NCI-H748 (cell line): ENCODE measurements at regions not wholly inside any gene's neighbourhood (a gene's known extent, or its start where the extent isn't known, plus 50 kb on each side); places are given as distances from the start of the nearest gene placed in this dataset.
"Not testable (repeated sequence)": the region's sequence is repeated elsewhere in the genome, so short reads cannot be mapped to it uniquely, and the experiment has no call there.

Experiments
- DNase-seq: peaks from one replicate; lab custom pipeline; 2025; ENCODE audit not compliant: unreplicated experiment; lab: John Stamatoyannopoulos, UW

DNA sequence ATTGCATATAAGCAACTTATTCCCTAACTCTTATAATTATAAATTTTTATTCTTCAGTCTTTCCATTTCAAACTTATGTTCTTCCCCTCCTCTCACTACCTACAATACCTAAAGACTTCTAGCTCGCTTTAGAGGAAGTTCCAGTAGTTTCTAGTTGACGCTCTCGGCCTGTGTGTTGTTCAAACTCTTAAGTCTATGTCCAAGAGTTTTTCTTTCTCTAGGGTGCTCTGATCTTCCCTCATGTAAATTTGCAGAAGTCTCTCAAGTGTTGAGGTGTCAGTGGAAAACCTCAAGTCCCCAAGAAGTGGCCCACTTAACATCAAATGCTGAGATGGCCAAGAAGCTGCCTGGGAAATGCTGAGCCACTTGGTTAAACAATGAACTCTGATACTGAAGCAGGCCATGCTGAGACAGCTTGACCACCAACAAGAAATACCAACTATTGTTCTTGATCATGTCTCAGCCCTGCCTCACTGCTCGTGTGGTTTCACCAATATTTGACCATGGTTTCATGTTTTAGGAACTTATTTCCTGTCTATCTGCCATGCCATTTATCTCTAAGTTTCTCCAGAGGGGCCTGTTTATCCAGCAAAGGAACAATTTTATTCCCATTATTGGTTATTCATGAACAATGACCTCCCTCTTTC, 100.9 kb upstream of the TCF21 start:
- DNase-seq = no peak

DNA sequence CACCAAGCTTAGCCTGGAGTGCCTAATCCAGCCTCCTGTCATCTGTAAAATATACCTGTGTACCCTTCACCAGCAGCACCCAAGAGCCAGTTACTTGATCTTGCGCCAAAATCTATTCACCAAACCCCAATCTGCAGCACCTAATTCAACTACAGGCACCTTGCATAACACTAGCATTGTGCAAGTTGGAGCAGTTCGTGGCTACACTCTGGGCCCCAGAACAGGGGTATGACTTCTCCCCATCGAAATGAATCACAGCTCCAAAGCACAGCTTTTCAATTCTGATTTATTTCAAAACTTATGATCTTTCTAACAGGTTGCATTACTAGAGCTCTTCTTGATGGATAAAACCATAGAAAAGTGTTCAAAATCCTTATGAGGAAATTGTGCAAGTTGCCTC, 100.4 kb upstream of the TCF21 start:
- no peak for DNase-seq

DNA sequence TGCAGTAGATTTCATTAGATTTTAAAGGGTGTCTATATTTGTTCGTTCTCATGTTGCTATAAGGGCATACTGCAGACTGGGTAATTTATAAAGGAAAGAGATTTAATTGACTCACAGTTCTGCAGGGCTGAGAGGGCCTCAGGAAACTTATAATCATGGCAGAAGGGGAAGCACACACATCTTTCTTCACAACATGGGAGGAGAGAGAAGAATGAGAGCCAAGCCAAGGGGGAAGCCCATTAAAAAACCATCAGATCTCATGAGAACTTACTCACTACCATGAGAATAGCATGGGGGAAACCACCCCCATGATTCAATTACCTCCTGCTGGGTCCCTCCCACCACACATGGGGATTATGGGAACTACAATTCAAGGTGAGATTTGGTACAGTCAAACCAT, 99.5 kb upstream of the TCF21 start:
- not testable (repeated sequence) for DNase-seq

DNA sequence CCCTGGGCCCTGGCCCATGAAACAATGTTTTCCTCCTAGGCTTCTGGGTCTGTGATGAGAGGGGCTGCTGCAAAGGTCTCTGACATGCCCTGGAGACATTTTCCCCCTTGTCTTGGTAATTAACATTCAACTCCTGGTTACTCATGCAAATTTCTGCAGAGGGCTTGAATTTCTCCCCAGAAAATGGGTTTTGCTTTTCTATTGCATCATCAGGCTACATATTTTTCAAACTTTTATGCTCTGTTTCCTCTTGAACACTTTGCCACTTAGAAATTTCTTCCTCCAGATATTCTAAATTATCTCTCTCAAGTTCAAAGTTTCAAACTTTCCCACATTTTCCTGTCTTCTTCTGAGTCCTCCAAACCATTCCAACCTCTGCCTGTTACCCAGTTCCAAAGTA, 98.2 kb upstream of the TCF21 start:
- DNase-seq = not testable (repeated sequence)

DNA sequence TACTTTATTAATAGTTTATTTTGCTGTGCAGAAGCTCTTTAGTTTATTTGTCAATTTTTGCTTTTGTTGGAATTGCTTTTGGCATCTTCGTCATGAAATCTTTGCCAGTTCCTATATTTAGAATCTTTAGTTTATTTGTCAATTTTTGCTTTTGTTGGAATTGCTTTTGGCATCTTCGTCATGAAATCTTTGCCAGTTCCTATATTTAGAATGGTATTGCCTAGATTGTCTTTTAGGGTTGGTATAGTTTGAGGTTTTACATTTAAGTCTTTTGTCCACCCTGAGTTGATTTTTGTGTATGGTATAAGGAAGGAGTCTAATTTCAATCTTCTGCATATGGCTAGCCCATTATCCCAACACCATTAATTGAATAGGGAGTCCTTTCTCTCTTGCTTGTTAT, 93.9 kb upstream of the TCF21 start:
- DNase-seq = not testable (repeated sequence)

DNA sequence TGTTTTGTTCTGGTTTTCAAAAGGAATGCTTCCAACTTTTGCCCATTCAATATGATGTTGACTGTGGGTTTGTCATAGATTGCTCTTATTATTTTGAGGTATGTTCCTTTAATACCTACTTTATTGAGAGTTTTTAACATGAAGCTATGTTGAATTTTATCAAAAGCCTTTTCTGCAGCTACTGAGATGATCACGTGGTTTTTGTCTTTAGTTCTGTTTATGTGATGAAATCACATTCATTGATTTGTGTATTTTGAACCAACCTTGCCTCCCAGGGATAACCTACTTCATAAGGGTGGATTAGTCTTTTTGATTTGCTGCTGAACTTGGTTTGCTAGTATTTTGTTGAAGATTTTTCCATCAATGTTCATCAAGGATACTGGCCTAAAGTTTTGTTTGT, 92.7 kb upstream of the TCF21 start:
- no peak for DNase-seq

DNA sequence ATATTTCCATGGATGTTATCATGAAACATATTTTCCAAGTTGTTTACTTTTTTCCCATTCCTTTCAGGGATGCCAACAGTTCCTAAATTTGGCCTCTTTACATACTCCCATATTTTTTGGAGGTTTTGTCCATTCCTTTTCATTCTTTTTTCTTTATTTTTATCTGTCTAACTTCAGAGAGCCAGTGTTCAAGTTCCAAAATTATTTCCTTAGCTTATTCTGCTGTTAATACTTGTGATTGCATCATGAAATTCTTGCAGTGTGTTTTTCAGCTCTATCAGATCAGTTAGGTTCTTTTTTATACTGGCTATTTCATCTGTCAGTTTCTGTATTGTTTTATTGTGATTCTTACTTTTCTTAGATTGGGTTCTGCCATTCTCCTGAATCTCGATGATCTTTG, 89.9 kb upstream of the TCF21 start:
- no peak for DNase-seq

DNA sequence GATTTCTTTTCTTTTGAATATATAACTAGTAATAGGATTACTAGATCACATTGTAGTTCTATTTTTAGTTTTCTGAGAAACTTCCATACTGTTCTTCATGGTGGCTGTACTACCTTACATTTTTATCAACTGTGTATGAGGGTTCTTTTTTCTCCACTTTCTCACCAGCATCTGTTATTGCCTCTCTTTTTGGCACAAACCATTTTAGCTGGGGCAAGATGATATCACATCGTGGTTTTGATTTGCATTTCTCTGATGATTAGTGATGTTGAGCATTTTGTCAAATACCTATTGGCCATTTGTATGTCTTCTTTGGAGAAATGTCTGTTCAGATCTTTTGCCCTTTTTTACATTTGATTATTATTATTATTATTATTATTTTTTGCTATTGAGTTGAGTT, 86.1 kb upstream of the TCF21 start:
- no peak for DNase-seq

DNA sequence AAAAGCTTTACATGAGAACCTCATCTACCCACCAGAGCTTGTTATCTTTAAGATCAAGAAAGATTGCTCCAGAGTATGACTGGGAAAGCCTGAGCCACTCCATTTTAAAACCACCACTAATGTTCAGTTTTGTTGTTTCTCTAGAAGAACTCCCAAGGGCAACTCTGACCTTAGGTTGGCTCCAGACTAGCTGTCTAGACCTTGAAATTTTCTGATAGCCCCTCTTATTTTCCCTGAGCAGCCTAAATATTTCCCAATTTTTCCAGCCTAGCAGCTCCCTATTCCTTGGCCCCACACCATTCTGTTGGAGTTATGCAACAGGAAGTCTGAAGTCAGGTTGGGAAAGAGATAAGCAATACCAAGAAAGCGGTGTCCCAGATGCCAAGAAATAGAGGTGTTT, 84.6 kb upstream of the TCF21 start:
- DNase-seq = no peak

DNA sequence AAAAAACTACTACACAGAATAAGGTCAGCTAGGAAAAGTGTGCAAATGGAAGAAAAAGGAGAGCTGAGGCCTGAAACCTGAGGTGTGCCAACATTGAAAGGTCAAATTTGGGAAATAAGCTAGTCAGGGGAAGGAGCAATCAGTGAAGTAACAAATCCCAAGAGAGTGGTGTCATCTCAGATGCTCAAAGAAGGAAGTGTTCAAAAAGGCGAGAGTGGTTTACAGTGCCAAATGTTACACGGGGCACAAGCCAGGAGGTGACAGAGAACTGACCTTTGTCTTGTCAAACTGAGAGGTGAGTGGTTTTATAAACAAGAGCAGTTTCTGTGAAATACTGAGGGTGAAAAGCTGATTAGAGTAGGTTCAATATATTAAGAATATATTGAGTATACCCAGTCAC, 83.0 kb upstream of the TCF21 start:
- DNase-seq = no peak

DNA sequence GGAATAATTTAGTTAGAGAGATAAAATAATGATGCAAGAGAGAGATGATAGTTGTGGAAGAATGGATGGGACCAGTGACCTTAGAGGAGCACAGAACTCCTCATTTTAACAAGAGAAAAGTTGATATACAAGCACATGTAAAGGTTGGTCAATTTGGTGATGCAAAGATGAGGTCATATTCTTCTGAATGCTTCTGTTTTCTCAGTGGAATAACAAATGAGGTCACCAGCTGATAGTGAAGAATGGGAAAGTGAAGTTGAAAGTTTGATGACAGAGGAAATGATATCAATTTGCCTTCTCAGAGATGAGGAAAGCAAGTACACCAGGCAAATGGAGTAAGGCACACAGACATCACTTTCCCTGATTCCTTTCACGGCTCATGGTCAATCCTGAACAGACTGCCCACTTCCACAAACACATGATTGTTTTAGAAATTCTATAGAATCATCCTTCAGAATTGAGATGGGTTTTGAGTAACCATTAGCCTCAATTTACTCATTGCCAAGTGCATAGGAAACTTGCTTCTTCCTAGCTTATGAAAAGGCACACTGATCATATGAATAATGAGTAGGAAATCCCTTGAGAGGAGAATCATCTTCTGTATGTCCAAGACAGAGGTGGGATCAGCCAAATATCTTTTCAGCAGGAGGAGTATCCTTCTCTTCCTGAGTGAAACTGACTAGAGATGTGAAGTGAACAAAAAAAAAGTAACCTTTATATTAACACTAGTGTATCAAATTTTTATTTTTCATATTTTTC, 82.4 kb upstream of the TCF21 start:
- no peak for DNase-seq

DNA sequence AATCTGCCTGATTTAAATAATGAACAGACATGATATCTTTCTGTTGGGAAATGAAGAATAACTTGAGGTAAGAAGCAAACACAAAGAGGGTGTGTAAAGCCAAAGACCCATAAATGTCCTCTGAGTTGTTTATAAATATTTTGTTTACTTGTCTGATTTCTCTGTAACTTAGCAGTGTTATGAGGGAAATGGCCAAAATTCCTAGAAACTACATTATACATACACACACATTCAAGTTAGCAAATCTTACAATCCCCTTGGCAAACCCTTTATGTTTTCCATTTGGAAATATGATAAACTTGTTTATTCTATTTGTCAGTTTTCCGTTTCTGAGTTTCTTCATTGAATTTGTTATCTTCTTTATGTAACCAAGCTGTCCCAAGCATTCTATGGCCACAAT, 81.4 kb upstream of the TCF21 start:
- DNase-seq = no peak

DNA sequence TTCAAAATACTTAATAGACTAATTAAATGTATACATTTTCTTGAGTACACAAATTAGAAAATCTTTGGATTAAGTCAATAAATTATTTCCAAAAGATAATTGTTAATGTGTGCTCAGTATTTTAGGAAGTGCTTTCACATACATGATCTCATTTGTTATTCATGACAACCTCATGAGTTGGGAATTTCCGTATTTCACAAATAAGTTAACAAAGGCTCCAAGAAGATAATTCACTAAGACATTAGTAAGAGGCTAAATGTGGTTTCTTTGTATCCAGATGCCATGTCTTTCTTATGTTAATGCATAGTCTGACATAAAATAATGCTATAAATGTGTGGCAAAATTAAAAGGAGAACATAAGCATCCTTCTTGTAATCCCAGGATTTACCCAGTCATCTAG, 79.5 kb upstream of the TCF21 start:
- DNase-seq = no peak

DNA sequence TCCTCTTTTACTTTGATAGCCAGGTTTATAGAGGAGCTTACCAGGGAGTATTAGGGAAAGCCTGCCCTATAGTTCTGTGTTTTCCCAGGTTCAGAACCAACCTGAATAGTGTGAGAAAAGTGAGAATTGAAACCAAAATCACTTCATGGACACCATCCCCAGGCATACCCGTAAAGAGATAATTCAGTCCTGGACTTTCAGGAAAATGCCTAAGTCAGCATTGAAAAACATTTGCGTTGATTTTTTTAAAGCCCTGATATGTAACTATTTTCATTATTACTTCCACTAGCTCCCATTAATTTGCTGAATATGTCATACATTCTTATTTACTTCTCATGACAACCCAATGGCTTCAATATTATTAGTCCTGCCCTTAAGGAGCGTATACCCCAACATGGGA, 77.4 kb upstream of the TCF21 start:
- DNase-seq = no peak

DNA sequence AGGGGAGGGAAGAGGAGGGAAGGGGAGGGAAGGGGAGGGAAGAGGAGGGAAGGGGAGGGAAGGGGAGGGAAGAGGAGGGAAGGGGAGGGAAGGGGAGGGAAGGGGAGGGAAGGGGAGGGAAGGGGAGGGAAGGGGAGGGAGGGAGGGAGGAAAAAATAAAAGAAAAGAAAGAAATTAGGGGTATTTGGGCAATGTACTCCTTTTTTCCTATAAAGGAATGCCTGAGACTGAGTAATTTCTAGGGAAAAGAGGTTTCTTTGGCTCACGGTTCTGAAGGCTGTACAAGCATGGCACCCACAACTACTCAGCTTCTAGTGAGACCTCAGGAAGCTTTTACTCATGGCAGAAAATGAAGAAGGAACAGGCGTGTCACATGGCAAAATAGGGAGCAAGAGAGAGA, 76.5 kb upstream of the TCF21 start:
- not testable (repeated sequence) for DNase-seq

DNA sequence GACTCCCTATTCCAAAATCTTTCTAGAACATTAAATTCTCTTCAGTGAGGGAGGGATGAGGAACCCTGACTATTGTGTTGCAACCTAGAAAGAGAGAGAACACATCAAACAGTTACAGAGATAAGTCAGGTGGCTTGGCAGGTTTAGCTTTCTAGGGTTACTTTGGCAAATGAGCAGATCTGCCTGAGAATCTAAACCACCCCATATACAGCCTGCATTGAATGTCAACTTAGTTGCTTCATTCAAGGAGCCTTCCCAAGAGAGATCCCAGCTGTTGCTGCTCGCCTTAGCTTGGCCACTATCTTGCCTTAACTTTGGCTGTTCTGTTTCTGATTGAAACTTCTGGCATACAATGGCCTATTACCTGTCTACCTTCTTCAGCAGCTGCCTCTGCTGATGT, 74.7 kb upstream of the TCF21 start:
- DNase-seq = no peak

DNA sequence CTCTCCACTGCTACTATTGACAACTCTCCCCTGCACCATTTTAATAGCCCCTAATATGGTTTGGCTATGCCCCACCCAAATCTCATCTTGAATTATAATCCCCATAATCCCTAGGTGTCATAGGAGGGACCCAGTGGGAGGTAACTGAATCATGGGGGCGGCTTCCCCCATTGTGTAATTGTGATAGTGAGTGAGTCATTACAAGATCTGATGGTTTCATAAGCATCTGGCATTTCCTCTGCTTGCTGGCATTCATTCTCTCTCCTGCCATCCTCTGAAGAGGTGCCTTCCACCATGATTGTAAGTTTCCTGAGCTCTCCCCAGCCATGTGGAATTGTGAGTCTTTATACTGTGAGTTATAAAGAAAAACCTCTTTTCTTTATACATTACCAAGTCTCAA, 74.1 kb upstream of the TCF21 start:
- no peak for DNase-seq

DNA sequence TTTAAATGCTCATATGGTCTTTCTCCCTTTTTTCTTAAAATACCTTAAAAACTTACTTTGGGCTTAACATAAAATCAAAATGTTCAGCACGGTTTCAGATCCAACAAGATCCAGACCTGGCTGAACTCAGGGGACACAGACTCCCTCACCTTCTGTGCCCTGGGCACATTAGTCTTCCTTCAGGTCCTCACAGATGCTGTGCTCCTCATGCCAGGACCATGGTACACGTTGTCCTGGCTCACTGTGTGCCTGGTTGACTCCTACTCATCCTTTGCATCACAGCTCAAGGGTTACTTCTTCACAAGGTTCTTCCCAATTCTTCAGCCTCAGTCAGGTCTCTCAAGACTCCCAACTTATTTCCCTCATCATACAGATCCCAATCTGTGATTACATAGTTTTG, 73.6 kb upstream of the TCF21 start:
- DNase-seq = no peak

DNA sequence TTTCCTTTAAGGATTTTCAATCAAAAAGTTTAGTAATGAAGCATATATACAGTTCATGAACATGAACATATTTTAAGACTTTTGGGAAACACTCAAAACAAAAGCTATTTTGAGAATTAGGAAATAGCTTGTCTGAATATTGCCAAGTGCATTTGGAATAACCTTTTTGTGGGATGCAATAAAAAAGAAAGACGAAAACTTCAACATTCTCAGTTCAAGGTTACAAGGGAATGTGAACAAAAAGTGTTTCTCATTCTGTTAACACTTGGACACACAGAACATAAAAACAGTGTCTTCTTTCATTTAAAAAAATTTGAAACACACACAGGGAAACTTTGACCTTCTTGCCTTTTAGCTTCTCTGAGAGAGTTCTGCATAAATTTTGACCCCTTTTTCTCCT, 72.7 kb upstream of the TCF21 start:
- no peak for DNase-seq

DNA sequence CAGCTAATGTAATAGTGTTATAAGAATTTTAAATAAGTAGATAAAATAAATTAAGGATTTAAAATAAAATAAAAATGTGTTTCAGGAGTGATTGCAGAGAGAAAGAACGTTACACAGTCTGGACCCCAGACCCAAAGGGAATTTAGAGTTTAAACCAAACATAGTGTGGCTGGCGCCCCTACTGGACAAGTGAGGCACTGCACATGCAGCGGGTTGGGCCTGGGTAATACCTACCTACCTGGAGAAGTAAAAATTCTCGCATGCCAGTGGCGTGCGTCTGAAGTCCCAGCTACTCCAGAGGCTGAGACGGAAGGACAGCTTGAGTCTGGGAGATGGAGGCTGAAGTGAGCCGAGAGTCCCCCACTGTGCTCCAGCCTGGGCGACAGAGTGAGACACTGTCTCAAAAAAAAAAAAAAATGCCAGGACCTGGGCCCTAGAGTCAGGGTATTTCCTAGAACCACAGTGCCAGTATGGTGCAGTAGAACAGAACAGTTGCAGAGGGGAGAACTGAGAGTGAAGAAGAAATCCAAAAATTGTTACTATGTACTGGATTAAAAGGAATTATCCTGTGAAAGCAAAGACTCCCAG, 71.4 kb upstream of the TCF21 start:
- DNase-seq = peak; percentile 42

DNA sequence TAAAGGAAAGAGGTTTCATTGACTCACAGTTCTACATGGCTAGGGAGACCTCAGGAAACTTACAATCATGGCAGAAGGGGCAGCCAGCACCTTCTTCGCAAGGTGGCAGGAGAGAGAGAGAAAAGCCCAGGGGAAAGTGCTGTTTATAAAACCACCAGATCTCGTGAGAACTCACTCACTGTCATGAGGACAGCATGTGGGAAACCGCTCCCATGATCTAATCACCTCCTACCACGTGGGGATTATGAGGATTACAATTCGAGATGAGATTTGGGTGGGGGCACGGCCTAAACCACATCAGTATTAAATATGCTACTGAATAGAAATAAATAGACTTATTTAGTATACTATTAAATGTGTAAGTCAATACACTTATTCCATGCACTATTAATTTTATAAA, 70.6 kb upstream of the TCF21 start:
- no peak for DNase-seq

DNA sequence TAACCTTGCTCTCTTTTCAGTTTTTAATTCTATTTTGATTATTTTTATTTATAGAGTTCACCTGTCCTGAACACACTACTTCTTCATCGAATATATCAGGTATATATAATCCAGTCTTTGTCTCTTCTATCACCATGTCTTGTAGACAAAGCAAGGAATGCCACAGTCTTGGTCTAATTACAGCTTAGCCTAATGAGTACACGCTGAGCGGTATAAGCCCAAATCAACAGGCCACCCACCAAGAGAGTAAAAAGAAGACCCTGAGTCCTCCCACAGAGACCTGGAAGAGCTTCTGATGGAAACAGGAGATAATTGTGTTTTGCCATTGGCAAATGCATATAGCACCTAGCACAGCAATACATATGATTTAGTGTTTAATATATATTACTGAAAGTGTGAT, 68.7 kb upstream of the TCF21 start:
- no peak for DNase-seq

DNA sequence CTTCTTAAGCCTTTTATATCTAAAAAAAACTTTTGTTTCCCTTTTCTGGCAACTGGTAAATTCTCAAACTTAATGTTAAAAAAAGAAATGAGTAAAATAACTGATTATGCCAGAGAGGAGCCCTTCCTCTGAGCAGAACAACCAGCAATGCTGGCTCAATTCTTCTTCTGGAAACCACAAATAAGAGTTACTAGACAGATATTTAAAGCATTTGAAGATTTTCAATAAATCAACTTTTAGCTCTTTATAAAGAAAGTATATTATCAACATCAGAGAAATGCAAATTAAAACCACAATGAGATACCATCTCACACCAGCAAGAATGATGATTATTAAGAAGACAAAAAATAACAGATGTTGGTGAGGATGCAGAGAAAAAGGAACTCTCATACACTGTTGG, 61.1 kb upstream of the TCF21 start:
- DNase-seq = no peak
